Daoy (cell line): ENCODE measurements at regions not wholly inside any gene's neighbourhood (a gene's known extent, or its start where the extent isn't known, plus 50 kb on each side); places are given as distances from the start of the nearest gene placed in this dataset.

Experiments used
- DNase-seq: peaks from one replicate; pipeline ENCODE4 v3.0.0-alpha.2; 2015; ENCODE audit warnings: low read depth

GRCh38 chr14:49016381-49016780 lies 569.8 kb downstream of the RPS29 start:
- DNase-seq: no peak

- no peak for DNase-seq
Measured at GRCh38 chr14:49014476-49014875, 571.7 kb downstream of the RPS29 start.

GRCh38 chr14:49008363-49008762 lies 577.8 kb downstream of the RPS29 start:
- no peak for DNase-seq

GRCh38 chr14:48991141-48991540 lies 595.0 kb downstream of the RPS29 start:
- no peak for DNase-seq

- DNase-seq: no peak
Measured at GRCh38 chr14:48983351-48983888, 602.8 kb downstream of the RPS29 start.

GRCh38 chr14:48974994-48975393 lies 611.2 kb downstream of the RPS29 start:
- DNase-seq: no peak

GRCh38 chr14:48973151-48973550 lies 613.0 kb downstream of the RPS29 start:
- no peak for DNase-seq

GRCh38 chr14:48970943-48971342 lies 615.2 kb downstream of the RPS29 start:
- no peak for DNase-seq

GRCh38 chr14:48967419-48967818 lies 618.8 kb downstream of the RPS29 start:
- no peak for DNase-seq

GRCh38 chr14:48963231-48963790 lies 622.9 kb downstream of the RPS29 start:
- no peak for DNase-seq

GRCh38 chr14:48957486-48957885 lies 628.7 kb downstream of the RPS29 start:
- no peak for DNase-seq

GRCh38 chr14:48955857-48956256 lies 630.3 kb downstream of the RPS29 start:
- no peak for DNase-seq

- DNase-seq: no peak
Measured at GRCh38 chr14:48954446-48954845, 631.7 kb downstream of the RPS29 start.

GRCh38 chr14:48944809-48945208 lies 641.4 kb downstream of the RPS29 start:
- DNase-seq: no peak

GRCh38 chr14:48943913-48944312 lies 642.3 kb downstream of the RPS29 start:
- DNase-seq: no peak

GRCh38 chr14:48937541-48938195 lies 648.5 kb downstream of the RPS29 start:
- no peak for DNase-seq

GRCh38 chr14:48936849-48937248 lies 649.3 kb downstream of the RPS29 start:
- DNase-seq: no peak

GRCh38 chr14:48936362-48936761 lies 649.8 kb downstream of the RPS29 start:
- DNase-seq: no peak

- DNase-seq: no peak
Measured at GRCh38 chr14:48925184-48925583, 661.0 kb downstream of the RPS29 start.

- DNase-seq: no peak
Measured at GRCh38 chr14:48914921-48915320, 671.3 kb downstream of the RPS29 start.

- DNase-seq: no peak
Measured at GRCh38 chr14:48914382-48914781, 671.8 kb downstream of the RPS29 start.

- no peak for DNase-seq
Measured at GRCh38 chr14:48900565-48900964, 685.6 kb downstream of the RPS29 start.

GRCh38 chr14:48890333-48890732 lies 695.8 kb downstream of the RPS29 start:
- no peak for DNase-seq
